H9 (cell line): ENCODE measurements at regions not wholly inside any gene's neighbourhood (a gene's known extent, or its start where the extent isn't known, plus 50 kb on each side); places are given as distances from the start of the nearest gene placed in this dataset.

Experiments
- DNase-seq: peaks from one replicate; pipeline ENCODE4 v3.0.0-alpha.2; 2017
- H2AFZ ChIP-seq: one replicate; pipeline ENCODE4 v1.6.1; 2013; ENCODE audit warnings: mild to moderate bottlenecking, low read length, control low read depth, moderate library complexity
- H2AK5ac ChIP-seq: 2 replicates; pipeline ENCODE4 v1.6.1; 2013; ENCODE audit warnings: low read length, control low read depth, mixed read lengths; ENCODE audit not compliant: insufficient read length
- H2BK120ac ChIP-seq: one replicate; pipeline ENCODE4 v1.6.1; 2013; ENCODE audit warnings: low read depth, mild to moderate bottlenecking, low read length, control low read depth, inconsistent platforms; ENCODE audit not compliant: poor library complexity, severe bottlenecking
- H2BK12ac ChIP-seq: 2 replicates; pipeline ENCODE4 v1.6.1; 2013; ENCODE audit warnings: low read length, control low read depth, mixed read lengths, low read depth; ENCODE audit not compliant: insufficient read length
- H2BK15ac ChIP-seq: 2 replicates; pipeline ENCODE4 v1.6.1; 2013; ENCODE audit warnings: low read depth, low read length, control low read depth
- H2BK20ac ChIP-seq: one replicate; pipeline ENCODE4 v1.6.1; 2013; ENCODE audit warnings: low read depth, mild to moderate bottlenecking, low read length, control low read depth, inconsistent platforms; ENCODE audit not compliant: poor library complexity, severe bottlenecking
- H2BK5ac ChIP-seq: 2 replicates; pipeline ENCODE4 v1.6.1; 2013; ENCODE audit warnings: low read length, control low read depth, mixed read lengths; ENCODE audit not compliant: insufficient read length
- H3K14ac ChIP-seq: 2 replicates; pipeline ENCODE4 v1.6.1; 2013; ENCODE audit warnings: low read length, control low read depth; ENCODE audit not compliant: insufficient read depth
- H3K18ac ChIP-seq: 2 replicates; pipeline ENCODE4 v1.6.1; 2013; ENCODE audit warnings: low read depth, mild to moderate bottlenecking, mixed read lengths, low read length, control low read depth; ENCODE audit not compliant: insufficient read length
- H3K23ac ChIP-seq: 2 replicates; pipeline ENCODE4 v1.6.1; 2013; ENCODE audit warnings: low read length, control low read depth, mixed read lengths, low read depth; ENCODE audit not compliant: insufficient read length
- H3K23me2 ChIP-seq: 2 replicates; pipeline ENCODE4 v1.6.1; 2013; ENCODE audit warnings: low read depth, mild to moderate bottlenecking, mixed read lengths, low read length, control low read depth; ENCODE audit not compliant: insufficient read length, poor library complexity, severe bottlenecking
- H3K27ac ChIP-seq: 2 replicates; pipeline ENCODE4 v1.5.1; 2013; ENCODE audit warnings: low read length, control low read depth, mixed read lengths, low read depth; ENCODE audit not compliant: insufficient read length
- H3K27me3 ChIP-seq: 2 replicates; pipeline ENCODE4 v1.6.1; 2013; ENCODE audit warnings: low read length, control low read depth, inconsistent platforms; ENCODE audit not compliant: insufficient read depth
- H3K4ac ChIP-seq: 2 replicates; pipeline ENCODE4 v1.6.1; 2013; ENCODE audit warnings: low read depth, mild to moderate bottlenecking, control low read depth, inconsistent platforms, low read length, moderate library complexity
- H3K4me1 ChIP-seq: 2 replicates; pipeline ENCODE4 v1.6.1; 2013; ENCODE audit warnings: low read length, control low read depth, inconsistent platforms; ENCODE audit not compliant: insufficient read depth
- H3K4me2 ChIP-seq: 2 replicates; pipeline ENCODE4 v1.6.1; 2013; ENCODE audit warnings: low read length, control low read depth, mixed read lengths; ENCODE audit not compliant: insufficient read length, insufficient read depth
- H3K56ac ChIP-seq: 2 replicates; pipeline ENCODE4 v1.6.1; 2013; ENCODE audit warnings: low read depth, mild to moderate bottlenecking, mixed read lengths, low read length, control low read depth; ENCODE audit not compliant: insufficient read length
- H3K79me1 ChIP-seq: 2 replicates; pipeline ENCODE4 v1.6.1; 2013; ENCODE audit warnings: low read depth, mild to moderate bottlenecking, moderate library complexity, low read length, control low read depth, inconsistent platforms; ENCODE audit not compliant: insufficient read depth, poor library complexity, severe bottlenecking
- H3K79me2 ChIP-seq: 2 replicates; pipeline ENCODE4 v1.6.1; 2013; ENCODE audit warnings: low read length, control low read depth, inconsistent platforms; ENCODE audit not compliant: insufficient read depth
- H3K9ac ChIP-seq: 2 replicates; pipeline ENCODE4 v1.6.1; 2013; ENCODE audit warnings: low read length, control low read depth, mixed read lengths; ENCODE audit not compliant: insufficient read length; ENCODE audit errors: extremely low read depth
- H3K9me3 ChIP-seq: one replicate; pipeline ENCODE4 v1.6.1; 2013; ENCODE audit warnings: low read depth, low read length, inconsistent platforms; ENCODE audit not compliant: control insufficient read depth
- H3T11ph ChIP-seq: one replicate; pipeline ENCODE4 v1.6.1; 2013; ENCODE audit warnings: mild to moderate bottlenecking, low read length, control low read depth, inconsistent platforms
- H4K20me1 ChIP-seq: one replicate; pipeline ENCODE4 v1.6.1; 2013; ENCODE audit not compliant: control insufficient read depth, insufficient read length, insufficient read depth
- H4K5ac ChIP-seq: 2 replicates; pipeline ENCODE4 v1.6.1; 2013; ENCODE audit warnings: low read depth, mild to moderate bottlenecking, mixed read lengths, low read length, control low read depth; ENCODE audit not compliant: insufficient read length
- H4K8ac ChIP-seq: replicated peaks from 2 replicates; pipeline ENCODE4 v1.6.1; 2013; ENCODE audit warnings: low read length, control low read depth, mixed read lengths, low read depth; ENCODE audit not compliant: insufficient read length
- H4K91ac ChIP-seq: 2 replicates; pipeline ENCODE4 v1.6.1; 2013; ENCODE audit warnings: low read depth, mild to moderate bottlenecking, moderate library complexity, mixed read lengths, low read length, control low read depth; ENCODE audit not compliant: insufficient read length
- H3K27ac Mint-ChIP-seq, 3 experiments: 2 replicates in 2 of 3; 3 replicates in 1 of 3; pipeline ENCODE4 v1.8.0; 2020 to 2021; ENCODE audit warnings: mixed read lengths in 3 of 3, mild to moderate bottlenecking in 1 of 3, moderate library complexity in 1 of 3
- H3K27me3 Mint-ChIP-seq: 2 replicates; pipeline ENCODE4 v1.8.0; 2021; ENCODE audit warnings: low read depth, mild to moderate bottlenecking, moderate library complexity, mixed read lengths
- H3K36me3 Mint-ChIP-seq, 3 experiments: 2 replicates in 2 of 3; 3 replicates in 1 of 3; pipeline ENCODE4 v1.8.0; 2020 to 2021; ENCODE audit warnings: low read depth in 3 of 3, mixed read lengths in 3 of 3; ENCODE audit not compliant: insufficient read depth in 1 of 3
- H3K4me1 Mint-ChIP-seq, 2 experiments: 2 replicates each; pipeline ENCODE4 v1.8.0; 2020; ENCODE audit warnings: mixed read lengths in 2 of 2
- H3K4me3 Mint-ChIP-seq, 2 experiments: 2 replicates in 1 of 2; 3 replicates in 1 of 2; pipeline ENCODE4 v1.8.0; 2020 to 2021; ENCODE audit warnings: mild to moderate bottlenecking in 2 of 2, mixed read lengths in 2 of 2, moderate library complexity in 1 of 2
- H3K9me3 Mint-ChIP-seq, 2 experiments: 2 replicates in 1 of 2; 3 replicates in 1 of 2; pipeline ENCODE4 v1.8.0; 2020; ENCODE audit warnings: mild to moderate bottlenecking in 2 of 2, mixed read lengths in 2 of 2, moderate library complexity in 1 of 2
- CTCF ChIP-seq: fragments of 200-600 bp; sonication (generic); conservative IDR thresholded peaks from 3 replicates; pipeline ENCODE4 v1.8.0; 2021; ENCODE audit warnings: antibody characterized with exemption, mild to moderate bottlenecking
- WGBS: extraction: QIAGEN DNeasy Blood & Tissue Kit; methylation state at CpG from one replicate; pipeline ENCODE4 v1.1.7; 2013; ENCODE audit warnings: missing lambda C conversion rate, low lambda C conversion rate, mixed read lengths; ENCODE audit not compliant: insufficient read length; ENCODE audit errors: extremely low coverage; 5-methylcytosine and 5-hydroxymethylcytosine counted together

GRCh38 chr5:164505791-164506190 lies 1000.4 kb downstream of the MAT2B start:
- Mint-ChIP-seq H3K27me3 (no peaks in the 10 kb centered on the region), H3K9me3 (peaks cover 2% of the 10 kb centered on the region in 2 experiments; a peak in 1 of 5 replicates), H3K4me1 (peaks cover 4% of the 10 kb centered on the region in 2 experiments; a peak in 3 of 4 replicates), H3K4me3 (no peak overlapping the region), H3K36me3 (peaks cover 0 to 7% (median 0%) of the 10 kb centered on the region in 3 experiments; a peak in 2 of 7 replicates), H3K27ac (no peak overlapping the region)
- no peak overlapping the region for H3K14ac ChIP-seq
- no peak overlapping the region for H4K8ac ChIP-seq
- no peak overlapping the region for H2BK20ac ChIP-seq
- H3K4me1 ChIP-seq: no peaks in the 10 kb centered on the region
- H3K27me3 ChIP-seq: no peaks in the 10 kb centered on the region
- DNase-seq: no peak
- H2BK15ac ChIP-seq: no peak overlapping the region
- no peak overlapping the region for H3K23ac ChIP-seq
- H2AFZ ChIP-seq: no peak overlapping the region
- no peaks in the 10 kb centered on the region for H3K79me2 ChIP-seq
- no peak overlapping the region for H3K4me2 ChIP-seq
- no peak overlapping the region for H3K56ac ChIP-seq
- no CpG with 5 or more reads among the region's 4 CpGs for WGBS
- H4K20me1 ChIP-seq: no peaks in the 10 kb centered on the region
- no peak overlapping the region for H3K18ac ChIP-seq
- no peak overlapping the region for H2BK120ac ChIP-seq
- no peak overlapping the region for H2BK12ac ChIP-seq
- H3K79me1 ChIP-seq: no peaks in the 10 kb centered on the region
- no peak overlapping the region for H2BK5ac ChIP-seq
- TF ChIP-seq CTCF: no peak
- no peak overlapping the region for H3T11ph ChIP-seq
- H2AK5ac ChIP-seq: no peak overlapping the region
- H4K5ac ChIP-seq: no peak overlapping the region
- H3K9ac ChIP-seq: no peak overlapping the region
- no peaks in the 10 kb centered on the region for H3K9me3 ChIP-seq
- H4K91ac ChIP-seq: no peak overlapping the region
- no peak overlapping the region for H3K27ac ChIP-seq
- no peak overlapping the region for H3K4ac ChIP-seq
- H3K23me2 ChIP-seq: no peaks in the 10 kb centered on the region
